ENCODE measurements at regions not wholly inside any gene's neighbourhood (a gene's known extent, or its start where the extent isn't known, plus 50 kb on each side); places are given as distances from the start of the nearest gene placed in this dataset.

- no peaks in the 10 kb centered on the region for H3K27me3 ChIP-seq
- no peaks in the 10 kb centered on the region for H3K36me3 ChIP-seq
- no peak for TF ChIP-seq CTCF (IDR thresholded peaks at IDR 0.05)
- H3K4me3 ChIP-seq, result no peak overlapping the region
- H3K27ac ChIP-seq, result no peak overlapping the region
- intact Hi-C loops (cut with DNase I; ENCODE audit: low total_unique reads), result no loop called here
- H3K9me3 ChIP-seq, result no peaks in the 10 kb centered on the region
- no peaks in the 10 kb centered on the region for H3K4me1 ChIP-seq
- no peak for DNase-seq
Measured at GRCh38 chr13:103516015-103516795, 450.0 kb upstream of the SLC10A2 start.

- TF ChIP-seq CTCF (IDR thresholded peaks at IDR 0.05), result no peak
- Histone ChIP-seq H3K4me1 (no peaks in the 10 kb centered on the region), H3K36me3 (no peaks in the 10 kb centered on the region), H3K27ac (no peak overlapping the region), H3K4me3 (no peak overlapping the region), H3K9me3 (no peaks in the 10 kb centered on the region), H3K27me3 (no peaks in the 10 kb centered on the region)
- intact Hi-C loops (cut with DNase I; ENCODE audit: low total_unique reads), result no loop called here
- DNase-seq, result no peak
Measured at GRCh38 chr13:103515410-103515809, 449.2 kb upstream of the SLC10A2 start.

- H3K4me3 ChIP-seq, result no peak overlapping the region
- H3K27ac ChIP-seq, result no peak overlapping the region
- no peak for TF ChIP-seq CTCF (IDR thresholded peaks at IDR 0.05)
- intact Hi-C loops (cut with DNase I; ENCODE audit: low total_unique reads), result no loop called here
- no peaks in the 10 kb centered on the region for H3K27me3 ChIP-seq
- H3K36me3 ChIP-seq, result no peaks in the 10 kb centered on the region
- DNase-seq, result no peak
- no peaks in the 10 kb centered on the region for H3K9me3 ChIP-seq
- no peaks in the 10 kb centered on the region for H3K4me1 ChIP-seq
Measured at GRCh38 chr13:103514619-103515018, 448.4 kb upstream of the SLC10A2 start.

GRCh38 chr13:103514188-103514587, 448.0 kb upstream of the SLC10A2 start:
- DNase-seq, result no peak
- no peaks in the 10 kb centered on the region for H3K27me3 ChIP-seq
- intact Hi-C loops (cut with DNase I; ENCODE audit: low total_unique reads), result no loop called here
- H3K4me3 ChIP-seq, result no peak overlapping the region
- no peaks in the 10 kb centered on the region for H3K9me3 ChIP-seq
- H3K4me1 ChIP-seq, result no peaks in the 10 kb centered on the region
- TF ChIP-seq CTCF (IDR thresholded peaks at IDR 0.05), result no peak
- no peaks in the 10 kb centered on the region for H3K36me3 ChIP-seq
- no peak overlapping the region for H3K27ac ChIP-seq

GRCh38 chr13:103510007-103510535, 443.9 kb upstream of the SLC10A2 start:
- Histone ChIP-seq H3K27ac (no peak overlapping the region), H3K27me3 (no peaks in the 10 kb centered on the region), H3K4me1 (no peaks in the 10 kb centered on the region), H3K4me3 (no peak overlapping the region), H3K36me3 (no peaks in the 10 kb centered on the region), H3K9me3 (no peaks in the 10 kb centered on the region)
- intact Hi-C loops (cut with DNase I; ENCODE audit: low total_unique reads), result no loop called here
- TF ChIP-seq CTCF (IDR thresholded peaks at IDR 0.05), result no peak
- no peak for DNase-seq
